Lung (tissue), 11 donors: ENCODE measurements at regions not wholly inside any gene's neighbourhood (a gene's known extent, or its start where the extent isn't known, plus 50 kb on each side); places are given as distances from the start of the nearest gene placed in this dataset.

Source experiments
- ATAC-seq: fragments of 200-7000 bp; cut with Tn5 transposase; one replicate; pipeline ENCODE4 v1.9.1; 2020; ENCODE audit warnings: moderate number of reproducible peaks; ENCODE audit not compliant: insufficient read depth, low FRiP score
- DNase-seq, 3 donors: peaks; one replicate each; pipeline ENCODE4 v3.0.0-alpha.2; 2013 to 2017
- H3K27ac ChIP-seq, 2 donors: one replicate each; pipeline ENCODE4 v1.5.1; 2013; ENCODE audit warnings: mild to moderate bottlenecking in 2 of 2, moderate library complexity in 2 of 2, control low read depth in 1 of 2, inconsistent platforms in 1 of 2, low read depth in 1 of 2, low read length in 1 of 2
- H3K27me3 ChIP-seq, 3 donors: one replicate each; pipeline ENCODE4 v1.5.1; 2013; ENCODE audit warnings: low read length in 2 of 3; ENCODE audit not compliant: control insufficient read depth in 3 of 3, insufficient read depth in 3 of 3
- H3K36me3 ChIP-seq, 4 donors: one replicate each; pipeline ENCODE4 v1.5.1; 2013; ENCODE audit warnings: low read length in 4 of 4, mild to moderate bottlenecking in 1 of 4, moderate library complexity in 1 of 4; ENCODE audit not compliant: control insufficient read depth in 4 of 4, insufficient read depth in 4 of 4
- H3K4me1 ChIP-seq, 5 donors: one replicate each; pipeline ENCODE4 v1.5.1; 2013; ENCODE audit warnings: low read length in 5 of 5, mild to moderate bottlenecking in 2 of 5, moderate library complexity in 1 of 5; ENCODE audit not compliant: control insufficient read depth in 5 of 5, insufficient read depth in 5 of 5
- H3K4me3 ChIP-seq: one replicate; pipeline ENCODE4 v1.5.1; 2013; ENCODE audit warnings: mild to moderate bottlenecking, control low read depth, moderate library complexity
- H3K9ac ChIP-seq, 2 donors: one replicate each; pipeline ENCODE4 v1.5.1; 2013; ENCODE audit warnings: low read length in 2 of 2, control low read depth in 1 of 2; ENCODE audit not compliant: insufficient read depth in 1 of 2
- H3K9me3 ChIP-seq, 4 donors: one replicate each; pipeline ENCODE4 v1.5.1; 2013; ENCODE audit warnings: low read length in 3 of 4, mild to moderate bottlenecking in 1 of 4, moderate library complexity in 1 of 4; ENCODE audit not compliant: control insufficient read depth in 4 of 4, insufficient read depth in 3 of 4
- WGBS, 2 donors: extraction: QIAGEN DNeasy Blood & Tissue Kit; methylation state at CpG; one replicate each; pipeline ENCODE4 v1.1.7; 2013; 5-methylcytosine and 5-hydroxymethylcytosine counted together
- TF ChIP-seq, protein P1 (sequence below): IDR thresholded peaks from 2 replicates; pipeline ENCODE4 v1.5.1; 2012; ENCODE audit warnings: mild to moderate bottlenecking; ENCODE audit errors: control extremely low read depth, extremely low read depth
- donor health status: control.
- donor health status: control.
- donor health status: Bipolar disorder and iron deficiency.
- donor health status: healthy.
- donor health status: DM: yes; HTN: yes; CAD: no.

DNA sequence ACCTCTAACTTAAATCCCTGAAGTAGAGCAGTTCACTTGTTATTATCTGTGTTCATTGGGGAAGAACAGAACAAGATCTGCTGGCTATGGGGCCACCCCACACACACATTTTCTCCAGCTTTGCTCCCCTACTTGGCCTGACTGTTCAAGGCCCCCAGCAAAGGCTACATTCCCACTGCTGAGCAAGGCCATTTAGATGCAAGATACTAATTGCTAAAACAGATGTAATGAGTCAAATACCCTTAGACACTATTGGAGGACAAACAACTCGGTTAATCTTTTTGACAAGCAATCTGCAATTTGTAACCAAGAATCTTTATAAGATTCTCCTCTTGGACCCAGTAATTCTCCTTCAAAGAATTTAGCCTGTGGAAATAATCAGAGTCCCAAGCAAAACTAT, 67.7 kb downstream of the NAV1 start:
- H3K9me3 ChIP-seq, result no peaks in the 10 kb centered on the region
- peaks cover 0 to 26% (median 7%) of the 10 kb centered on the region in 5 donors for H3K4me1 ChIP-seq
- DNase-seq (peak in 2 of 3 donors; percentile 34 to 58), ATAC-seq (no peak)
- H3K36me3 ChIP-seq, result no peaks in the 10 kb centered on the region
- H3K9ac ChIP-seq, result no peak overlapping the region
- no peak overlapping the region for H3K27ac ChIP-seq
- H3K27me3 ChIP-seq, result peaks cover 0 to 2% (median 0%) of the 10 kb centered on the region in 3 donors
- TF ChIP-seq, protein P1, sequence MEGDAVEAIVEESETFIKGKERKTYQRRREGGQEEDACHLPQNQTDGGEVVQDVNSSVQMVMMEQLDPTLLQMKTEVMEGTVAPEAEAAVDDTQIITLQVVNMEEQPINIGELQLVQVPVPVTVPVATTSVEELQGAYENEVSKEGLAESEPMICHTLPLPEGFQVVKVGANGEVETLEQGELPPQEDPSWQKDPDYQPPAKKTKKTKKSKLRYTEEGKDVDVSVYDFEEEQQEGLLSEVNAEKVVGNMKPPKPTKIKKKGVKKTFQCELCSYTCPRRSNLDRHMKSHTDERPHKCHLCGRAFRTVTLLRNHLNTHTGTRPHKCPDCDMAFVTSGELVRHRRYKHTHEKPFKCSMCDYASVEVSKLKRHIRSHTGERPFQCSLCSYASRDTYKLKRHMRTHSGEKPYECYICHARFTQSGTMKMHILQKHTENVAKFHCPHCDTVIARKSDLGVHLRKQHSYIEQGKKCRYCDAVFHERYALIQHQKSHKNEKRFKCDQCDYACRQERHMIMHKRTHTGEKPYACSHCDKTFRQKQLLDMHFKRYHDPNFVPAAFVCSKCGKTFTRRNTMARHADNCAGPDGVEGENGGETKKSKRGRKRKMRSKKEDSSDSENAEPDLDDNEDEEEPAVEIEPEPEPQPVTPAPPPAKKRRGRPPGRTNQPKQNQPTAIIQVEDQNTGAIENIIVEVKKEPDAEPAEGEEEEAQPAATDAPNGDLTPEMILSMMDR, result no peak
- WGBS, 2 donors, result 88 to 97% methylated on average over 1 of the region's 1 CpG
- no peak overlapping the region for H3K4me3 ChIP-seq

DNA sequence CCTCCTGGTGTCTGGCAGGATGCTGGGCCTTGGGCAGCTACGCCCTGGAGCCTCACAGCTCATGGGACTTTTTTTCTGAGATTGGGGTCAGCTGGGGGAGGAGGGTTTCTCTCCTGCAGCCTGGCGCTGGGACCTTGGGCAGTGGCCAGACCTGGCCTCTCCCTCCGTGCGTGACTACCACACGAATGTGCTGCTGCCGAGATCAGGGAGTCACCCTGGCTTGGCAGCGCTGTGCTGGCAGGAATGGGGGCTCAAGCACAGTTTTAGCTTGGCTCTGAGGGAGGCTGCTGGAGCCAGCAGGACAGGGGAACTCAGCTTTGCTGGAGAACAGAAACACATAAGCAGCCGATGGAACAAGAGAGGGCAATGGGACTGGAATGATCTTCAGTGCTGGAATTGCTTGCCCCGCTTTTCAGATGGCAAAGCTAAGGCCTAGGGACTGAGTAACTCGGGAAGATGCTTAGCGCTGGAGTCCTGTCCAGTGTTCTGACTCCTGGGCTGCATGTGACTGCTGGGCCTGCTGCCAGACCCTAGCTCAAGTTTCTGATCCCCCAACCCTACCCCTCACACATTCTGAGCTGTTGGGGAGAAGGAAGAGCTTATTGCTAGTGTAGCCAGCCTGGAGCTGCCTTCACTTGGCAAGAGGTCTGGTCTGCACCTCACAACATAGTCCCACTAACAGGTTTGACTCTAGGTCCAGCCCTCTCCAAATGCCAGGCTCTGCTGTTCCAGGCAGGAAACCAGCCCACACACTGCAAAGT, 69.9 kb downstream of the NAV1 start:
- no peak overlapping the region for H3K4me3 ChIP-seq
- peak; percentile 45 to 72 (median 48) for DNase-seq

DNA sequence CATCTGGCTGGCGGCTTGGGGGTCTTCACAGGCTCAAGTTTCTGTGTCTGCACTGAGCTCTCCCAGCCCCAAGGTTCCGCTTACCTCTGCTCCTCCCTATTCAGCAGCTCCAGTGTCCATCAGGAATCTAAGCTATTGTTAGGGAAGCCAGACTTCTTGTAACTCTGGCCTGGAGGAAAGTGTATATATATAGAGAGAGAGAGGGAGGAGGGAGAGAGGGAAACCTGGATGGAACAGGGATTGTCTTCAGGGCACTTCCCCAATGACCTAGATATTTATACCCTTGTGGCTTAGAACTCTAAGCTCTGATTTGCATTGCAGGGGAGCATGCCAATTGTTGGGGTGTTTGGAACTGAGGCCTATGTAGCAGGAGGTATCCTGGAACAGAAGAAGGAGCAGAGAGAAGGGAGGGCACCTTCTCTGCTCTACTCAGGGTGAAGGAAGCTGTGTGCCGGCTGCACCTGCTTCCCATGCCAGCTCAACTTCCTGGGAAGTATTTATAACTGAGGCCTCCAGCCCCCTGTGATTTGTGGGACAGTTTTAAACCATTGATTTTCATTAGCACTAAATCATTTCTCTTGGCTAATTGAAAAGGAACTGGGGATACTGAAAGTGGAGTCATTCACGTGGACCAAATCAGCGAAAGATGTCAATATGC, 70.9 kb downstream of the NAV1 start:
- ATAC-seq (no peak), DNase-seq (no peak)
- Histone ChIP-seq H3K36me3 (no peaks in the 10 kb centered on the region), H3K4me1 (peaks cover 0 to 25% (median 8%) of the 10 kb centered on the region in 5 donors), H3K9me3 (no peaks in the 10 kb centered on the region), H3K27me3 (peaks cover 0 to 2% (median 0%) of the 10 kb centered on the region in 3 donors), H3K9ac (no peak overlapping the region), H3K27ac (no peak overlapping the region), H3K4me3 (no peak overlapping the region)
- TF ChIP-seq, protein P1, result no peak
- WGBS, 2 donors, result 78 to 85% methylated on average over 5 of the region's 5 CpGs

More for the DNA sequence above, 69.9 kb downstream of the NAV1 start:
- no peaks in the 10 kb centered on the region for H3K36me3 ChIP-seq
- no peak overlapping the region for H3K27ac ChIP-seq
- H3K4me1 ChIP-seq, result peaks cover 0 to 26% (median 7%) of the 10 kb centered on the region in 5 donors
- H3K9me3 ChIP-seq, result no peaks in the 10 kb centered on the region
- H3K27me3 ChIP-seq, result peaks cover 0 to 2% (median 0%) of the 10 kb centered on the region in 3 donors
- H3K9ac ChIP-seq, result no peak overlapping the region
- ATAC-seq, result no peak
- WGBS, 2 donors, result 72 to 87% methylated on average over 11 of the region's 11 CpGs
- TF ChIP-seq, protein P1, result no peak
